Nucleus accumbens (tissue), 56 donors: ENCODE measurements at regions not wholly inside any gene's neighbourhood (a gene's known extent, or its start where the extent isn't known, plus 50 kb on each side); places are given as distances from the start of the nearest gene placed in this dataset.
"Not testable (repeated sequence)": the region's sequence is repeated elsewhere in the genome, so short reads cannot be mapped to it uniquely, and the experiment has no call there.

Experiments
- DNase-seq, 56 donors: peaks; one replicate each; lab custom pipeline; 2025; lab: John Stamatoyannopoulos, UW

DNA sequence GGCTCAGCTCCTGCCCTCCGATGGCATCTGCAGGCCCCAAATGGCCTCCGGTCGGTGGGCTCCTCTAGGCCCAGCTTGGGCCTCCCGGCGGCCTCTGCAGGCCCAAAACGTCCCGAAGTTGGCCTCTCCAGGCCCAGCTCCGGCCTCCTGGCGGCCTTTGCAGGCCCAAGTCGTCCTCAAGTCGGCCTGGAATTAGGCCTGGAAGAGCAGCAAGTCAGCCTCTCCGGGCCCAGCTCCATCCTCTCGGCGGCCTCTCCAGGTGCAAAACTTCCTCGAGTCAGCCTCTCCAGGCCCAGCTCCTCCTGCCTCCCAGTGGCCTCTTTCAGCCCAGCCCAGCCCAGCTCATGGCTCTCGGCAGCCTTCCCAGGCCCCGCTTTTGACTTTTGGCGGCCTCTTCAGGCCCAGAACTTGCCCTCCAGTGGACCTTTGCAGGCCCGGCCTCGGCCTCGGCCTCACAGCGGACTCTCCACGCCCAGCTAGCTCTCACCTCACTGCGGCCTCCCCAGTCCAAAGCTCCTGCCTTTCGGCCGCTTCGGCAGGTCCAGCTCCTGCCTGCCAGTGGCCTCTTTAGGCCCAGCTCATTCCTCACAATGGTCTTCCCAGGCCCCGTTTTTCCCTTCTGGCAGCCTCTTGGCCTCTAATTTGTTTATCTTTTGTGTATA lies 357.3 kb downstream of the ZNF37A start:
- not testable (repeated sequence) for DNase-seq
